HepG2 (cell line): ENCODE measurements at regions not wholly inside any gene's neighbourhood (a gene's known extent, or its start where the extent isn't known, plus 50 kb on each side); places are given as distances from the start of the nearest gene placed in this dataset.
A peak's percentile ranks its signal among the peaks of the same experiment; 100 is the strongest.

Source experiments
- ATAC-seq: fragments of 200-7000 bp; cut with Tn5 transposase; 3 replicates; pipeline ENCODE4 v1.9.1; 2020; ENCODE audit warnings: mild to moderate bottlenecking, moderate library complexity
- BruUV-seq: library from RNA; stranded (reverse); fragments of 400-500 nt; replicated peaks from 2 replicates; lab custom pipeline; 2021; lab: Mats Ljungman, UMichigan
- CTCF ChIA-PET: fragments of 300-600 bp; formaldehyde crosslinking; extraction: SDS; loops from one replicate; lab custom pipeline; 2021; ENCODE audit warnings: low total read pairs, inconsistent platforms, low intra/inter-chr PET ratio; lab: Yijun Ruan, JAX
- POLR2A ChIA-PET: fragments of 350-600 bp; sonication (Branson Sonifier 250); formaldehyde crosslinking; loops from one replicate; lab custom pipeline; 2020; ENCODE audit warnings: antibody characterized with exemption, inconsistent platforms; lab: Yijun Ruan, JAX
- DNase-seq: peaks from one replicate; pipeline ENCODE4 v3.0.0-alpha.2; 2015; ENCODE audit warnings: low spot score
- FAIRE-seq: peaks from 3 replicates; lab custom pipeline; 2011; peaks lifted over from hg19 to GRCh38; lab: Jason Lieb, UNC
- H2AFZ ChIP-seq: one replicate; pipeline ENCODE4 v1.6.1; 2011; ENCODE audit warnings: low read length, inconsistent platforms
- H3K27ac ChIP-seq: fragments of 300-600 bp; 3 replicates; pipeline ENCODE4 v1.8.0; 2011; ENCODE audit warnings: mixed run types, mild to moderate bottlenecking, mixed read lengths, low read length, inconsistent platforms; ENCODE audit not compliant: insufficient read depth; ENCODE audit errors: extremely low read length
- H3K27me3 ChIP-seq, 2 experiments: fragments of 200-600 bp in 1 of 2; 2 replicates in 1 of 2; 3 replicates in 1 of 2; pipeline versions ENCODE4 v1.6.0 to v1.8.0; 2011; ENCODE audit warnings: low read length in 2 of 2, mild to moderate bottlenecking in 2 of 2, moderate library complexity in 2 of 2, inconsistent platforms in 1 of 2; ENCODE audit not compliant: insufficient read depth in 2 of 2, control insufficient read depth in 1 of 2
- H3K36me3 ChIP-seq, 2 experiments: fragments of 200-600 bp in 1 of 2; replicated peaks in 1 of 2; 2 replicates in 1 of 2; 3 replicates in 1 of 2; pipeline versions ENCODE4 v1.5.1 to v1.8.0; 2011; ENCODE audit warnings: low read length in 2 of 2, inconsistent platforms in 1 of 2; ENCODE audit not compliant: insufficient read depth in 2 of 2, control insufficient read depth in 1 of 2
- H3K4me1 ChIP-seq: 2 replicates; pipeline ENCODE4 v1.5.1; 2012; ENCODE audit warnings: low read length, inconsistent platforms; ENCODE audit not compliant: insufficient read depth
- H3K4me2 ChIP-seq: 2 replicates; pipeline ENCODE4 v1.6.0; 2011; ENCODE audit warnings: low read depth, low read length, inconsistent platforms
- H3K4me3 ChIP-seq, 3 experiments: fragments of 200-600 bp in 1 of 3; sonication (generic), shearing (Covaris generic) in 1 of 3; replicated peaks in 1 of 3; 2 replicates each; pipeline ENCODE4 v1.5.1; 2011 to 2016; ENCODE audit warnings: low read length in 3 of 3, inconsistent platforms in 2 of 3, low read depth in 2 of 3, mild to moderate bottlenecking in 2 of 3, control low read depth in 1 of 3, mixed read lengths in 1 of 3; ENCODE audit not compliant: insufficient read depth in 1 of 3
- H3K79me2 ChIP-seq: one replicate; pipeline ENCODE4 v1.6.1; 2011; ENCODE audit warnings: low read length, inconsistent platforms; ENCODE audit not compliant: insufficient read depth
- H3K9ac ChIP-seq: 2 replicates; pipeline ENCODE4 v1.6.0; 2011; ENCODE audit warnings: mild to moderate bottlenecking, low read depth, low read length, inconsistent platforms; ENCODE audit not compliant: insufficient read depth
- H3K9me3 ChIP-seq: 2 replicates; pipeline ENCODE4 v1.5.1; 2012; ENCODE audit warnings: mild to moderate bottlenecking, low read length
- H4K20me1 ChIP-seq: 2 replicates; pipeline ENCODE4 v1.6.0; 2011; ENCODE audit warnings: inconsistent platforms, mild to moderate bottlenecking, low read length, moderate library complexity; ENCODE audit not compliant: insufficient read depth
- ARNT2 ChIP-seq: sonication (generic); formaldehyde crosslinking; IDR thresholded peaks from 2 replicates; pipeline ENCODE4 v1.8.0; 2022; ENCODE audit warnings: mild to moderate bottlenecking, low read depth, missing genetic modification reagents, moderate library complexity
- CEBPB ChIP-seq: IDR thresholded peaks from 2 replicates; pipeline ENCODE4 v1.6.1; 2011; ENCODE audit warnings: low read depth, low read length, improper control_type of control experiment, borderline replicate concordance
- MAX ChIP-seq: IDR thresholded peaks from 2 replicates; pipeline ENCODE4 v1.6.1; 2012; ENCODE audit warnings: inconsistent platforms
- MIER3 ChIP-seq: IDR thresholded peaks from 2 replicates; pipeline ENCODE4 v1.6.1; 2016; ENCODE audit warnings: missing compliant biosample characterization, borderline replicate concordance
- NCOA1 ChIP-seq: sonication (generic); formaldehyde crosslinking; IDR thresholded peaks from 2 replicates; pipeline ENCODE4 v1.9.0; 2021; ENCODE audit warnings: missing genetic modification reagents
- ZHX1 ChIP-seq: sonication (generic); formaldehyde crosslinking; IDR thresholded peaks from 2 replicates; pipeline ENCODE4 v1.8.1; 2022; ENCODE audit warnings: low read depth, mild to moderate bottlenecking, missing genetic modification reagents
- ZNF703 ChIP-seq: sonication (generic); formaldehyde crosslinking; IDR thresholded peaks from 2 replicates; pipeline ENCODE4 v1.5.1; 2020; ENCODE audit warnings: missing genetic modification reagents, mild to moderate bottlenecking, moderate library complexity, borderline replicate concordance
- WGBS: methylation state at CpG from one replicate; pipeline ENCODE4 v1.1.6; 2017; ENCODE audit warnings: low lambda C conversion rate; 5-methylcytosine and 5-hydroxymethylcytosine counted together
- in situ Hi-C: cut with HindIII; loops from 2 replicates; pipeline ENCODE4 v1.10.0; 2017; ENCODE audit warnings: low pct_unique_long_range_greater_than_20kb; ENCODE audit not compliant: extremely low pct_ligation_motif_present
- intact Hi-C: fragments of 100-400 bp; cut with micrococcal nuclease; formaldehyde crosslinking; loops from one replicate; pipeline ENCODE4 v1.10.0; 2022; ENCODE audit not compliant: unreplicated experiment
- TF ChIP-seq, protein P1 (sequence below): sonication (generic); formaldehyde crosslinking; IDR thresholded peaks from 2 replicates; pipeline ENCODE4 v1.5.0; 2020; ENCODE audit warnings: mild to moderate bottlenecking, missing genetic modification reagents

GRCh38 chr13:69597088-69597487, 510.5 kb upstream of the ATXN8OS start (continued):
- TF ChIP-seq, protein P1, sequence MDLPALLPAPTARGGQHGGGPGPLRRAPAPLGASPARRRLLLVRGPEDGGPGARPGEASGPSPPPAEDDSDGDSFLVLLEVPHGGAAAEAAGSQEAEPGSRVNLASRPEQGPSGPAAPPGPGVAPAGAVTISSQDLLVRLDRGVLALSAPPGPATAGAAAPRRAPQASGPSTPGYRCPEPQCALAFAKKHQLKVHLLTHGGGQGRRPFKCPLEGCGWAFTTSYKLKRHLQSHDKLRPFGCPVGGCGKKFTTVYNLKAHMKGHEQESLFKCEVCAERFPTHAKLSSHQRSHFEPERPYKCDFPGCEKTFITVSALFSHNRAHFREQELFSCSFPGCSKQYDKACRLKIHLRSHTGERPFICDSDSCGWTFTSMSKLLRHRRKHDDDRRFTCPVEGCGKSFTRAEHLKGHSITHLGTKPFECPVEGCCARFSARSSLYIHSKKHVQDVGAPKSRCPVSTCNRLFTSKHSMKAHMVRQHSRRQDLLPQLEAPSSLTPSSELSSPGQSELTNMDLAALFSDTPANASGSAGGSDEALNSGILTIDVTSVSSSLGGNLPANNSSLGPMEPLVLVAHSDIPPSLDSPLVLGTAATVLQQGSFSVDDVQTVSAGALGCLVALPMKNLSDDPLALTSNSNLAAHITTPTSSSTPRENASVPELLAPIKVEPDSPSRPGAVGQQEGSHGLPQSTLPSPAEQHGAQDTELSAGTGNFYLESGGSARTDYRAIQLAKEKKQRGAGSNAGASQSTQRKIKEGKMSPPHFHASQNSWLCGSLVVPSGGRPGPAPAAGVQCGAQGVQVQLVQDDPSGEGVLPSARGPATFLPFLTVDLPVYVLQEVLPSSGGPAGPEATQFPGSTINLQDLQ (CRISPR knock-in tag): no peak
- TF ChIP-seq ZHX1 (CRISPR knock-in tag) (no peak), MIER3 (no peak), CEBPB (0 out of 2 replicates have a peak, but pooled peaks have one; percentile 1)

GRCh38 chr13:69595181-69595580, 512.4 kb upstream of the ATXN8OS start:
- Histone ChIP-seq H3K36me3 (no peaks in the 10 kb centered on the region), H3K4me3 (no peak overlapping the region), H3K9me3 (no peaks in the 10 kb centered on the region), H3K4me1 (peaks cover 5% of the 10 kb centered on the region; the same call in 1 of the 2 replicates), H4K20me1 (no peaks in the 10 kb centered on the region), H3K27ac (no peak overlapping the region), H3K4me2 (no peak overlapping the region), H3K79me2 (no peaks in the 10 kb centered on the region), H2AFZ (no peak overlapping the region), H3K27me3 (no peaks in the 10 kb centered on the region), H3K9ac (no peak overlapping the region)
- POLR2A ChIA-PET: no interaction called here
- intact Hi-C loops (no loop called here), in situ Hi-C loops (no loop called here)
- DNase-seq: no peak
- TF ChIP-seq ZNF703 (CRISPR knock-in tag) (no peak), NCOA1 (CRISPR knock-in tag) (no peak), ARNT2 (CRISPR knock-in tag) (no peak), MAX (no peak)
- ATAC-seq: no peak
- CTCF ChIA-PET: no interaction called here
- FAIRE-seq: no peak
- 3% methylated on average over 1 of the region's 1 CpG for WGBS
- no TSS peak for BruUV-seq
